Activated CD8-positive, alpha-beta memory T cell treated with anti-CD3 and anti-CD28 coated beads for 36 hours (primary cell): ENCODE measurements at regions not wholly inside any gene's neighbourhood (a gene's known extent, or its start where the extent isn't known, plus 50 kb on each side); places are given as distances from the start of the nearest gene placed in this dataset.
"Not testable (repeated sequence)": the region's sequence is repeated elsewhere in the genome, so short reads cannot be mapped to it uniquely, and the experiment has no call there.

Source experiments
- CTCF ChIA-PET: fragments of 350-600 bp; sonication (Branson Sonifier 250); formaldehyde crosslinking; loops from one replicate; lab custom pipeline; 2021; ENCODE audit warnings: antibody characterized with exemption; lab: Charles Lee
- POLR2A ChIA-PET: fragments of 350-600 bp; sonication (Branson Sonifier 250); formaldehyde crosslinking; loops from one replicate; lab custom pipeline; 2021; ENCODE audit warnings: antibody characterized with exemption; lab: Charles Lee

GRCh38 chr1:21385022-21385421 is 54.9 kb upstream of the NBPF3 start:
- ChIA-PET POLR2A (no interaction called here), CTCF (no interaction called here)

DNA sequence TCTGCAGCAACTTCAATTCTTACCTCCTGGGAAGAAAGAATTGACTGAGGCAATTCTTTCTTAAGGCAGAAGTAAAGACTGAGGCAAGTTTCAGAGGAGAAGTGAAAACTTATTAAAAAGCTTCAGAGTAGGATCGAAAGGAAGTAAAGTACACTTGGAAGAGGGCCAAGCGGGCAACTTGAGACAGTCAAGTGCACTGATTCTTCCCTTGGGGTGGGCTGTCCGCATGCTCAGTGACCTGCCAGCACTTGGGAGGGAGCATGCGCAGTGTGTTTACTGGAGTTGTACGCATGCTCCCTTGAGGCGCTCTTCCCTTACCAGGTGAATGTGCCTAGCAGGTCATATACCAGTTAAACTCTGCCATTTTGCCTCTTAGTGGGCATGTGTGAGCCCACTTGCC is 55.3 kb upstream of the NBPF3 start:
- ChIA-PET CTCF (no interaction called here), POLR2A (no interaction called here)

DNA sequence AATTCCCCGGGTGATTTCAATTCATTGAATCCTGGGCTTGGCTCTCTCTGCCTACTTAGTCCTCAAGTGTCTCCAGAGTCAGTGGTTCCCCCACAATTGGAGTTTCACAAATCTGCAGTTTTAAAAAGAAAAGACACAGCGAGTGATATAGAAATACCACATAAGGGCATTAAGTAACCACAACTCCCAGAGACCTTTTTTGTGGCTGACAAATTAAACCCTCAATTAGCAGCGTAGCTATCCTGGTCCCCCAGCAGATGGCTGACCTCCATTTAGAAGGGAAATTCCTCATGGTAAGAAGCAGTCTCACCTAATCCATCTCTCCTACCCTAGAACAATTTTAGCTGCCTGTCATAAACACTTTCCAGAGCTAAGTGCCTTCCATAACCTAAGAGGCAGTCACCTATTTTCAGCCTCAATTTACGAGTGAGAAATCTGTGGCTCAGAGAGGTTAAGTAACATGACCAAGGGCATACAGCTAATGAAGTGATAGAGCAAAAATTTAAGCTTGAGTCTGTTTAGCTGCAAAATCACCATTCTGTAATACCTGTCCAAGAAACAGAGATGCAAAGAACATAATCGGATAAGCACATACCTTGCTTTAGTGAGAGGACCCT is 56.0 kb upstream of the NBPF3 start:
- CTCF ChIA-PET = no interaction called here
- POLR2A ChIA-PET = no interaction called here

DNA sequence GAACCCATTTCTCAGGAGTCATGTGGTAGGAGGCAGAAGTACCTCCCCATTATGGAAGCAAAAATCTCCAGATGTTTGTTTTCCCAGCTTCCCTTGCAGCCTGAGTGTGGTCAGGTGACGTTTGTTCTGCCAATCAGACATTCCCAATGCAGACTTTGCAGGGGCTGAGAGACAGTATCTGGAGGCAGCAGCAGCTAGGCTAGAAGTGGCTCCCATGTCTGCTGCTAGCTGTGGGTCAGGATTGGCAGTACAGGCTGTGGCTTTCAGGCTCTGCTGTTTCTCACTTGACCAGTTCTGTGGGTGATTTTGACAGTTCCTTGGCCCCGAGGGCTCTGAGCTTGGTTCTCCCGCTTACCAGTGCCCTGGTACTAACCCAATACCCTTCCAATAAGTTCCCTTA is 58.6 kb upstream of the NBPF3 start:
- POLR2A ChIA-PET = no interaction called here

GRCh38 chr1:21380147-21380546 is 59.8 kb upstream of the NBPF3 start:
- POLR2A ChIA-PET, CTCF ChIA-PET: not testable (repeated sequence)

More for the DNA sequence above, 58.6 kb upstream of the NBPF3 start:
- CTCF ChIA-PET = interaction anchor here (1.1 kb wide), 1 partner anchor 111 kb away, joined by 3 read pairs; no protein-coding TSS in a partner anchor

GRCh38 chr1:21379571-21379970 is 60.4 kb upstream of the NBPF3 start:
- POLR2A ChIA-PET = no interaction called here

GRCh38 chr1:21378705-21379494 is 61.0 kb upstream of the NBPF3 start:
- ChIA-PET CTCF (no interaction called here), POLR2A (no interaction called here)

More at GRCh38 chr1:21379571-21379970, 60.4 kb upstream of the NBPF3 start:
- CTCF ChIA-PET = no interaction called here

DNA sequence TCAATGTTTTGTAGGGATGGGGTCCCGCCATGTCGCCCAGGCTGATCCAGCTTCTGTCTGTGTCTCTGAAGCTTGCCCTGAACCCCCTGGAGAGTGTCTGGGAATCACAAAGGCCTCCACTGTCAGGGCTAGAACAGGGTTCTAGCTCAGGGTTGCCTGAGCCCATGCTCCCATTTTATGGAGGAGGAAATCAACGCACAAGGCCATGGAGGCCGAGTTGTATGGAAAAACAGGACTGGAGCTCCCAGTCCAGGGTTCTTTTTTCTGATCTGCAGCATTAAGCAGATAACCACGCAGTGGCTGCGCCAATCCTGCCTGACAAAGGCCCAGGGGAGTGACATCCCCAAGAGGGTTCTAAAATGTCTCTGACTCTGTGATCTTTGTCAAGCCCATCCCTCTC is 67.6 kb upstream of the NBPF3 start:
- ChIA-PET CTCF (interaction anchor here (0.7 to 5.2 kb wide), 4 partner anchors 102 to 157 kb away, joined by 4 to 43 read pairs (median 4); no protein-coding TSS in a partner anchor), POLR2A (no interaction called here)

- ChIA-PET CTCF (interaction anchor here (0.8 to 5.2 kb wide), 7 partner anchors 45 to 188 kb away, joined by 3 to 53 read pairs (median 12); no protein-coding TSS in a partner anchor), POLR2A (no interaction called here)
Observed at GRCh38 chr1:21369905-21370304, 70.0 kb upstream of the NBPF3 start.

GRCh38 chr1:21368515-21369289 is 71.2 kb upstream of the NBPF3 start:
- ChIA-PET POLR2A (interaction anchor here (0.6 kb wide), 1 partner anchor 185 kb away, joined by 4 read pairs; no protein-coding TSS in a partner anchor), CTCF (interaction anchor here (0.6 to 5.2 kb wide), 24 partner anchors 8 to 311 kb away, joined by 3 to 53 read pairs (median 4); no protein-coding TSS in a partner anchor)

- ChIA-PET POLR2A (interaction anchor here (0.6 kb wide), 1 partner anchor 184 kb away, joined by 4 read pairs; no protein-coding TSS in a partner anchor), CTCF (interaction anchor here (0.6 to 5.2 kb wide), 22 partner anchors 11 to 312 kb away, joined by 3 to 53 read pairs (median 4); no protein-coding TSS in a partner anchor)
Observed at GRCh38 chr1:21367973-21368514, 71.9 kb upstream of the NBPF3 start.

DNA sequence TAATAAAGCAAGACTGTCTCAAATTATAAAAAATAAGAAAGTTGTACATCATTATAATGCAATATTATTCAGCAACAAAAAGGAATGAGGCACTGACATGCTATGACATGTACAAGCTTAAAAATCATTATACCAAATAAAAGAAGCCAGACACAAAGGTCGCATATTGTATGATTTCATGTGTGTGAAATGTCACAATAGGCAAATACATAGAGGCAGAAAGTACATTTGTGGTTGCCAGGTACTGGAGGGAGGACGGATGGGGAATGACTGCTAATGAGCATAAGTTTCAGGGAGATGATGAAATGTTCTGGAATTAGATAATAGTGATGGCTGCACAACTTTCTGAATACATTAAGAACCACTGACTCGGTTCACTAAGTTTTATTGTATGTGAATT is 73.6 kb upstream of the NBPF3 start:
- POLR2A ChIA-PET = no interaction called here

GRCh38 chr1:21365036-21365435 is 74.8 kb upstream of the ECE1 start:
- ChIA-PET CTCF (interaction anchor here (2.4 to 2.6 kb wide), 2 partner anchors 95 to 133 kb away, joined by 9 to 12 read pairs; no protein-coding TSS in a partner anchor), POLR2A (no interaction called here)

More for the DNA sequence above, 73.6 kb upstream of the NBPF3 start:
- CTCF ChIA-PET = no interaction called here

GRCh38 chr1:21362096-21362495 is 71.8 kb upstream of the ECE1 start:
- ChIA-PET POLR2A (no interaction called here), CTCF (no interaction called here)

DNA sequence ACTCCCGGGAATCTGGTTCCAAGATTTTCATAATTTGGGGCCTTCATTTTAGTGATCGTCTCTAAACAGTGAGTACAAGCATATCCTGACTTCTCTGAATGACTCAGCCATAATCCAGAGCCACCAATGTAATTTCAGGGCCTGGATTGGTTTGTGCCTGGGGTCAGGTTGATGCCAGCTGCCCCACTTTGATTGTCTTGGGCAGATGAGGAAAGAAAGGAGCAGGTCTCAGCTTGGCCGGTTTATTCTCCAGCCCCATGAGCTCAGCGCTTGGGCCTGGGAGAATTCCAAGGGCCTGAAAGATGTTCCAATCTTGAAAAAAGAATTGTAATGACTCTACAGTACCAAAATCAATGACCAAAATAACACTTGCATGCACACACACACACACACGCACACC is 71.2 kb upstream of the ECE1 start:
- POLR2A ChIA-PET = no interaction called here
- CTCF ChIA-PET = interaction anchor here (0.6 to 1.7 kb wide), 4 partner anchors 106 to 167 kb away, joined by 3 to 4 read pairs (median 4); no protein-coding TSS in a partner anchor

DNA sequence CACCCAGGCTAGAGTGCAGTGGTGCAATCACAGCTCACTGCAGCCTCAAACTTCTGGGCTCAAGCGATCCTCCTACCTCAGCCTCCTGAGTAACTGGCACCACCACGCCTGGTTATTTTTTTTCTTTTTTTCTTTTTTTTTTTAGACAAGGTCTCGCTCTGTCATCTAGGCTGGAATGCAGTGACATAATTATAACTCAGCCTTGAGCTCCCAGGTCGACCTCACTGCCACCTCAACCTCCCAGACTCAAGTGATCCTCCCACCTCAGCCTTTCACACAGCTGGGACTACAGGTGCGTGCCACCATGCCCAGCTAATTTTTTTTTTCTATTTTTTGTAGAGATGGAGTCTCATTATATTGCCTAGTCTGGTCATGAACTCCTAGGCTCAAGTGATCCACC is 66.9 kb upstream of the ECE1 start:
- CTCF ChIA-PET = interaction anchor here (0.8 to 1.2 kb wide), 3 partner anchors 11 to 101 kb away, joined by 3 to 4 read pairs (median 3); no protein-coding TSS in a partner anchor
- POLR2A ChIA-PET = interaction anchor here (0.7 kb wide), 1 partner anchor 77 kb away, joined by 3 read pairs; no protein-coding TSS in a partner anchor

- POLR2A ChIA-PET = no interaction called here
- CTCF ChIA-PET = interaction anchor here (0.9 to 1.5 kb wide), 2 partner anchors 12 to 85 kb away, joined by 3 to 4 read pairs; no protein-coding TSS in a partner anchor
Observed at GRCh38 chr1:21355956-21356355, 65.7 kb upstream of the ECE1 start.

- POLR2A ChIA-PET = no interaction called here
Observed at GRCh38 chr1:21352586-21352985, 62.3 kb upstream of the ECE1 start.

DNA sequence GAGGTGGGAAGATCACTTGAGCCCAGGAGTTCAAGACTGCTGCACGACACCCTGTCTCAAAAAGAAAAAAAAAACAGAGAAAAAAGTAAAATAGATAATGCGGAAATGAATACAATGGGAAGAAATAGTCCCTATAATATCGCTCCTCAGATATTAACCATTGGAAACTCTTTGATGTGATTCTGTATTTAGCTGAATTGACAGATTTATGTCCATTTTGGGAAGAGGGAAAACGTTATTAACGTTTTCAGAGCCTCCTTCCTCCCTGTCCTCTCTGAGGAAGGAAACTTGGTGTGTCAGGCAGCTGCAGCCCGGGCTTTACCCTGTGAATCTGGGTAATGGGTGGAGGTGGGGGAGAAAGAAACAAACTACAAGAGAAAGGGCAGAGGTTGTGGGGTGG is 61.6 kb upstream of the ECE1 start:
- ChIA-PET POLR2A (no interaction called here), CTCF (no interaction called here)

More at GRCh38 chr1:21352586-21352985, 62.3 kb upstream of the ECE1 start:
- CTCF ChIA-PET = interaction anchor here (0.6 to 1.6 kb wide), 2 partner anchors 7 to 79 kb away, joined by 3 to 4 read pairs; no protein-coding TSS in a partner anchor
